GDM1 (cell line): ENCODE measurements at regions not wholly inside any gene's neighbourhood (a gene's known extent, or its start where the extent isn't known, plus 50 kb on each side); places are given as distances from the start of the nearest gene placed in this dataset.

Experiments
- DNase-seq: peaks from one replicate; lab custom pipeline; 2025; lab: John Stamatoyannopoulos, UW

GRCh38 chr13:50712456-50712855, 131.0 kb downstream of the DLEU7 start:
- no peak for DNase-seq

GRCh38 chr13:50712881-50713280, 130.6 kb downstream of the DLEU7 start:
- DNase-seq: no peak

- DNase-seq: peak; percentile 87
Observed at GRCh38 chr13:50713523-50714248, 129.8 kb downstream of the DLEU7 start.

DNA sequence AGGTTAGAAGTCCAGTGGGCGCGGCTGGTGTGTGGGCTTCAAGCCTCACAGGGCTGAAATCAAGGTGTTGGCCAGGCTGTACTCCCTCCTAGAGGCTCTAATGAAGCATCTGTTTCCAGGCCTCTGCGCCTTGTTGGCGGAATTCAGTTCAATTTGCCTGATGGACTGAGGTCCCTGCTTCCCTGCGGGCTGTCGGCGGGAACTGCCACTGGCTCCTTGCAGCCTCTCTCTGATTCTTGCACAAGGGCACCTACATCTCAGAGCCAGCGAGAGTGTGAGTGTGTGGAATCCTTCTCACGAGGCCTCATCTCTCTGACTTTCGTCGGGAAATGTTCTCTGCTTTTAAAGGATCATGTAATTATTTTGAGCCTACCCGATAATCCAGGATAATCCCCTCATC, 128.6 kb downstream of the DLEU7 start:
- no peak for DNase-seq

DNA sequence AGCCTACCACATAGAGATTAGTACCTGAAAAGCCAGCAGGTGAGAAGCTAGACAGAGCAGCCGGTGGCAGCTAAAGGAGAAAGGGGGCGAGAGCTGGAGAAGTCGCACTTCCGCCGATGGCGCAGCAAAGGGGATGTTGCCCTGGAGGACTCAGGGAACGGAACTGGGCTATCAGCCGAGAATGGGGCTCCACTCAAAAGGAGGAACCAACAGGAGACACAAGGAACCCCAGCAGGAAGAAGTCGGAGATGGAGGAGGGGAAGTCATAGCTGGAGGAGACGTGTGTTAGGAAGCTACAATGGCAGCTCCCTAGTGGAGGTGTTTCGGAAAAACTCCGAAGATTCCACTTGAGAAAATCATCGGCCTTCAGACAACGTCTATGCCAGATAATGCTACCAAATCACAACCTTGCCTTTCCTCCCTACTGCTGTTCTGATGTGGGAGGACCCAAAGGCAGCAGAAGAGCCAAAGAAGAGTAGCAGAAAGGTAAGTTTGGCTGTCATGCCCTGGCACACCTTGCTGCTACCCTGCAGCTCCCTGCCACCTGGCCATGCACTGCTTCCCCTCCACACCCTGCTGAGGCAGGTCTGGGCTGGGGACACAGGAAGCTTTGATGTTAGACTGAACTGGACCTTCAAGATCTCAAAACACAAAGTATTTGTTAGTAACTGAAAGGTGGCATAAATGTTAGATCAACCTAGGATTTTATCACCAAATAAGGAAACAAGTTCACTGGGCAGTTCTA, 127.9 kb downstream of the DLEU7 start:
- peak; percentile 64 for DNase-seq

DNA sequence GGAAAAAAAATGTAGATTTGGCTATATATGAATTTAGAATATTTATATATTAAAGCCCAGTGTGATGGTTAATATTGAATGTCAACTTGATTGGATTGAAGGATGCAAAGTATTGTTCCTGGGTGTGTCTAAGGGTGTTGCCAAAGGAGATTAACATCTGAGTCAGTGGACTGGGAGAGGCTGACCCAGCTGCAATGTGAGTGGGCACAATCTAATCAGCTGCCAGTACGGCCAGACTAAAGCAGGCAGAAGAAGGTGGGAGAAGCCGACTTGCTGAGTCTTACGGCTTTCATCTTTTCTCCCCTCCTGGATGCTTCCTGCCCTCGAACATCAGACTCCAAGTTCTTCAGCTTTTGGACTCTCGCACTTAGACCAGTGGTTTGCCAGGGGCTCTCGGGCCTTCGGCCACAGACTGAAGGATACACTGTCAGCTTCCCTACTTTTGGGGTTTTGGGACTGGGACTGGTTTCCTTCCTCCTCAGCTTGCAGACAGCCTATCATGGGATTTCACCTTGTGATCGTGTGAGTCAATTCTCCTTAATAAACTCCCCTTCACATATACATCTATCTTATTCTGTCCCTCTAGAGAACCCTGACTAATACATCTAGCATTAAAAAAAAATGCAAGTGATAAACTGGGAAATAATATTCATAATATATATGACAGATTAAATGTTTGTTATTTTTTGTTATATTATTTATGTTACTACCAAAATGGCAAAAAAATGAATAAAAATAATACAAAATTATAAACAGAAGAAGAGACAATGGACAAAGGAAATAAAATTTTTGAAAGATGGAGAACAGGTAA, 122.4 kb downstream of the DLEU7 start:
- DNase-seq: no peak

- DNase-seq: no peak
Observed at GRCh38 chr13:50721672-50721992, 121.9 kb downstream of the DLEU7 start.

- no peak for DNase-seq
Observed at GRCh38 chr13:50722440-50723125, 120.9 kb downstream of the DLEU7 start.

DNA sequence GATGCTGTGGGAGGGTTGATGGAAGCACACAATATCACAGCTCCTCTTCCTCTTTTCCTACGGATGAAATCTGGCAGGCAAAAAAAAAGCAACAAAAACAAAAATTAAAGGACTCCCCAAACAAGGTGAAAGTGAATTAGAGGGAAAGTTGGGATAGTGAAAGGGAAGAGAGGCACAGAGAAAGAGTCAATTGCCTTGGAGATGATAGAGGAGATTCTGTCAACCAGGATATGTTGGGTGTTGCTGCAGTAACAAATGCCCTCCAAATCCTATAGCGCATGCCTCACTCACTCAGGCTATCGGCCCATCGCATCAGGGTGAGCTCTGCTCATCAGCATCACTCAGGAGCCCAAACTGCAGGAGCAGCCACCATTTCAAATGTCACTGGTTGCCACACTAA, 119.1 kb downstream of the DLEU7 start:
- DNase-seq: no peak

GRCh38 chr13:50724913-50725312, 118.6 kb downstream of the DLEU7 start:
- no peak for DNase-seq

DNA sequence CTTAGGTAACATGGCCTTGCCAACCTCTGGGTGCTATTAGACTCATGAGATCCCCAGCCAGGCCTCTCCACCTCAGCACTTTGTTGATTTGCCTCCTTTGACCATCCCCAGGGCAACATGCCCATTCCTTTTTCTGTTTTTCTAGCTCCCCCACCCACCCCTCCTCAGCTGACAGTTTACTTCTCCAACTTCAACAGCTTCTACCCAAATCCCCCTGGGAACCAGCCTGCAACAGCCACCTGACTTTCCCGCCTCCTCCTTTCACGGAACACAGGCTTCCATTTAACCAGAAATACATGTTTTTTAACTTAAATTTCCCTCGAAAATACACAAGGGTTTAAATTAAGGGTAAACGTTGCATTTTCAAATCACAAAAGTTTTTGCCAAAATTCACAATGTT, 117.3 kb downstream of the DLEU7 start:
- DNase-seq: no peak

DNA sequence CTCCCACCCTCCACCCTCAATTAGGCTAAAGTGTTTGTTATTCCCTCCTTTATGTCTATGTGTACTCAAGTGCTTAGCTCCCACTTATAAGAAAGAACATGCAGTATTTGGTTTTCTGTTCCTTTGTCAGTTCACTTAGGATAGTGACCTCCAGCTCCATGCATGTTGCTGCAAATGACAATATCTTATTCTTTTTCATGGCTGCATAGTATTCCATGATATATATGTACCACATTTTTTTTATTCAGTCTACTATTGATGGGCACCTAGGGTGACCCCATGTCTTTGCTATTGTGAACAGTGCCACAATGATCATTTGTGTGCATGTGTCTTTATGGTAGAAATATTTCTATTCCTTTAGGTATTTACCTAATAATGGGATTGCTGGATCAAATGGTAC, 114.3 kb downstream of the DLEU7 start:
- DNase-seq: no peak

DNA sequence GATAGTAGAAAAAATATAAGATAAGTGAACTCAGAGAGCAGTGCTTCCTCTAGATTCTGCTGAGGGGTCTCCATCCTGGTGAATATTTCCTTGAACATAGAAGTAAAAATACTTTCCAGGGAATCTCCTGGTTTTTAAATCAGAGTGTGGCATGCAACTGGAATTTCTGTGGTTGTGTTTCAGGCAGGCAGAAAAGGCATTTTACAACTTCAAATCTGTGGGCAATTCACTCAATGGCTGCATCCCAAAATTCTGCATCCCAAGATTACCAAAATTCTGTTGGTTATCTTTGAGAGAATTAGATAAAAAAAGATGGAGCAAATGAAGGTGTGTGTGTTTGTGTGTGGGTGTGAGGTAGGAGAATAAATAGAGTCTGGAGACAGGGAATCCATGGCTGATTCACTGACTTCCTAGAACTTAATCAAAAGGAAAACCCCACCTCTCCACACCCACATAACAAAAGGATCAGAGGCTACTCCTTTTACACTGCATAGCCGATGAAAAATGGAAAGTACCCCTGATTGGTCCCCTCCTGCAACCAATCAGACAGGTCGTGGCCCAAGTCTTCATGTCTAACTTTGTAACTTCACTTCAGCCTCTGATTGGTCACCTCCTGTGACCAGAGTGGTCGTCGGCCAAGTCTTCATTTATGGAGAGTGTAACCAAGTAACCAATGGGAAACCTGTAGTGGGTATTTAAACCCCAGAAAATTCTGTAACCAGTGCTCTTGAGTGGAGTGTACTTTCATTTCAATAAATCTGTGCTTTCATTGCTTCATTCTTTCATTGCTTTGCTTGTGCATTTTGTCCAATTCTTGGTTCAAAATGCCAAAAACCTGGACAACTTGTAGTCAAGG, 112.8 kb downstream of the DLEU7 start:
- no peak for DNase-seq

DNA sequence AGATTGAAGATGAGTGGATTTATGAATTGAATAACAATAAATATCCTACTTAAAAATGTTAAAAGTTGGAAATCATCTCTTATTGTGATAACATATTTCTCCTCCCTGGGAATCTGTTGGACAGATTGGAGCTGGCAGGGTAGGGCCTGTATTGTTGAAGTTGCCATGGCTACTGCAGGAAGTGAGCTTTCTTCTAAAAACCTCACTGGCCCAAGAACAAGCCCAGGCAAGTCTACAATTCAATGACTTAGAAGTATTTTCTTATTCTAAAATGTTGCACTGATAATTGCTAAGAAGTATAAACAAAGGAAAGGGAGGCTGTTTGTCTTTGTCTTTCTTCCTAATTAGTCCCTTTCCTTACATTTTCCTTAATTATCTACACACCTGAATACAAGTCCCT, 112.1 kb downstream of the DLEU7 start:
- peak; percentile 50 for DNase-seq

- DNase-seq: no peak
Observed at GRCh38 chr13:50732712-50733111, 110.8 kb downstream of the DLEU7 start.

DNA sequence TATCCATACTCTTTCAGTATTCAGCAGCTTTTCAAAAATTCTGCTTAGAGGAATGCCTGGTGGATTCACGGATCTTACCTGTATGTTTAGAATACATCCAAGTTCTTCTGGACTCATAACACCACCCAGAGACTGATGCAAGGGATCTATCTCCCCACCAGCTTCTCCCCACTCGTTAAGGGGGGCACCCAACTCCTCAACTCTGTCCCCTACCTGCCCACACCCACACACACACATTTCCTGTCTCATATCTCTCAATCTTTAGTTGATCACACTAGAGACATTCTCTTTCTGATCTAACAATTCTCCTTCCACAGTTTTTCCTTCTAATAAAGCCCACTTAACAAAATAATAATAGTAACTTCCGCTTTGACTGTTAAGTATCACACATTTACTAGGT, 110.1 kb downstream of the DLEU7 start:
- DNase-seq: no peak

GRCh38 chr13:50735071-50735470, 108.4 kb downstream of the DLEU7 start:
- DNase-seq: no peak

DNA sequence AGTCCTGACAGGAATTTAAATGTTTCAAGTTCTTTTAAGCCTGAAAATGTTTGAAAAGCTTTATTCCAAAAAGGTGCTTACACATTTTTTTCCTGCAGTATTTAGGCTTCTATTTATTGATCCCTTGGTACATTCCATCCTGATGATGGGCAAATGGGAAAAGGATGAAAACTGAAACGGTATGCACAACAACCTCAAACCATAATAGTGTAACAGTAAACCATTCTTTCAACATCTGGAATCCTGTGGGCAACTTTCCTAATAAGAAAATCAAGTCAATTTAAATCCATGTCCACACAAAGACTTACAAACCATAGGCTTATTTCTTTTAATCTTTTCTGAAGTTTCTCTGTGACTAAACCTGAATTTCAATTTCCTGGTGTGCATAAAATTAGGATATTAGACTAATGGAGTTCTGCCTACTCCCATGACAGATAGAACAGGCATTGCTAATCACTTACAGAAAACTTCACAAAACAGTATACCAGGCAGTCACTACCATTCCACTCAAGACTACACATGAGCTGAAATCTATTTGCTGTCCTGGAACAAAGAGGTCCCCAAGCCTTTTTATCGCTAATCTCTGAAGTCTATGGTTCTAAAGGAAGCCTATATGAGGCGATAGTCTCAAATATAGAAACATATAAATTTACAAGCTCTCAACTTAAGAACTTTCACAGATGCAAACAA, 103.3 kb downstream of the DLEU7 start:
- DNase-seq: no peak

DNA sequence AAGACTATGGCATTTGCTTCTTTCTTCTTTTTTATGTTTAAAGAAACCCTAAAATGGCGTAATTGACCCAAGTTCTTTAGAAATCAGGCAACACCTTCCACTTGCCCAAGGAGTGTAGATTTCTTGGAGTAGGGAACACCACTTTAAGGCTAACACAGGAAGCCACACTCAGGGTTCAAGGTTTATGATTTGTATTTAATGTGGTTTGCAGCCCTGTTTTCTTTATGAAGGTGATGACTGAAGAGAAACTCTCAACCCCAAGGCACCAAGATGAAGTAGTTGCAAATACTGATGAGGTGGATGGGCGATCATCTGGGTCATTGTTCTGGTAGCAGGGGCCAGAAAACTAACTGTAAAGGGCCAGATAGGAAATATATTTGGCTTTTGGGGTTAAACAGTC, 101.1 kb downstream of the DLEU7 start:
- no peak for DNase-seq

GRCh38 chr13:50742968-50743367, 100.5 kb downstream of the DLEU7 start:
- no peak for DNase-seq

- DNase-seq: no peak
Observed at GRCh38 chr13:50744116-50744660, 99.3 kb downstream of the DLEU7 start.
